Non-pigmented ciliary epithelial cell (primary cell): ENCODE measurements at regions not wholly inside any gene's neighbourhood (a gene's known extent, or its start where the extent isn't known, plus 50 kb on each side); places are given as distances from the start of the nearest gene placed in this dataset.

Experiments used
- DNase-seq: peaks from one replicate; pipeline ENCODE4 v3.0.0-alpha.2; 2010; ENCODE audit warnings: low read depth

DNA sequence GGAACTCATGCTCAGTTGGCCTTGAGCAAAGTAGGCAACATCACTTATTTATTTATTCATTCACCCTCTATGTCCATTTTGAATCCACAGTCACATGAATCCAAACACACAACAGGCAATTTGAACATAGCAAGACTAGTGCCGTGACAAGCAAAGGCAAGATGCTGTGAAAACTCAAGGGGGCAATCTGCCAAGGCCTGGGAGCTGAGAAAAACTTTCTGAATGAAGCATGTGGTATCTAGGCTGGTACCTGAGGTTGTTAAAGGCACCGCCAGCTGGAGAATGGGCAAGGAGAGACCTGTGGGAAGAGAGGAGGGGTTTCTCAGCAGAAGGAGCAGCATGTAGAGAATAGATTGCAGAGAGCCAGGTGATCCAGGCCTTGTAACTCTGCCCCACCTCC is 98.3 kb upstream of the ATP10B start:
- DNase-seq, result no peak

DNA sequence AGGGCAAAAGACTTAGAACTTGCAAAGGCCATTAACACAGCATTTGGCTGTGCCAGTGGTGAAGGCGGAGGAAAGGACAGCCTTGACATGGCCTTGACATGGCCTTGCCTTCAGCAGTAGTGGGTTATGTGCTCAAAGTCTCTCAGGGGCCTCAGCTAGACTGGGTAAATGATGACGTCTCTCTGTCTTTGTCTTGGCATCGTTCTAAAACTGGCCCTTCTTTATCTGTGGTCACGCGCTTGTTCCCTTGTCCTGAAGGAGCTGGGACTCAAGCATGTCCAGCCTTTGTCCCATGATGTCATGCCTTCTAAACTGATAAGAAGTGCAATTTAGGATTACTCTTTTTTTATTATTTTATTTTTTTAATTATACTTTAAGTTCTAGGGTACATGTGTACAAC is 88.7 kb upstream of the ATP10B start:
- DNase-seq, result no peak

DNA sequence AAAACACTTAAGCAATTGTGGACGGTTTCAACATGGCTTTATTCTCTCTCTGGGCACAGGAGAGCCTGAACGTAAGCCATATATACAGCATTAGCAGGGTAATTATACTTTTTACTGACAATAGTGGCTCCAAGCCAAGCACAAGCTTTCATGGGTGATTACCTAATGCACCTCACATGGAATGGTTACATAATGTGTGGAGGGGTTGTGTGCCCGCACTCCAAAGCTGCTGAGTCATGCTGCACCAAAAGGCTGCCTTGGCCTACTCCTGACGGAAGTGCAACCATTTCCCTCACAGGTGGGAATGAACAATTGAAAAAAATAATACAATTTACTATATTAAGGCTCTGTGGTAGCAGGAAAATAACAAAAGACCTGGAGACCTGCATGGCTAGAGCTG is 86.5 kb upstream of the ATP10B start:
- no peak for DNase-seq

- DNase-seq, result no peak
These were observed 85.6 kb upstream of the ATP10B start for GRCh38 chr5:160937570-160937969.

GRCh38 chr5:160935776-160936175 is 83.8 kb upstream of the ATP10B start:
- no peak for DNase-seq

DNA sequence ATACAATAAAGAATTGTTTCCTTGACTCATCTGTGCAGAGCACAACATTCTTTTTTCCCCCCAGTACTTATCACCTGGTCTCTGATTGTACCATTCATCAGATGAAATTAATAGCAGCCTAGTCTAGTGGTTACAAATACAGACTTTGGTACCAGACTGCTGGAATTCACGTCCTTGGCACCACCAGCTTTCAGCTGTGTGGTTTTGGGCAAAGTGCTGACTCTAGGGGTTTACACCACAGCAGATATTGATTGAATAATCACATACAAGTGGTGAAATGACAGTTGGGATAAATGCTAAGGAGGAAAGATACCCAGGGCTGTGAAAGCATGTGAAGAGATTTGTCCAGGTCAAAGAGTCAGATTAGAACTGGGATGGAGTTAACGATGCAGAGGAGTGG is 79.3 kb upstream of the ATP10B start:
- no peak for DNase-seq

DNA sequence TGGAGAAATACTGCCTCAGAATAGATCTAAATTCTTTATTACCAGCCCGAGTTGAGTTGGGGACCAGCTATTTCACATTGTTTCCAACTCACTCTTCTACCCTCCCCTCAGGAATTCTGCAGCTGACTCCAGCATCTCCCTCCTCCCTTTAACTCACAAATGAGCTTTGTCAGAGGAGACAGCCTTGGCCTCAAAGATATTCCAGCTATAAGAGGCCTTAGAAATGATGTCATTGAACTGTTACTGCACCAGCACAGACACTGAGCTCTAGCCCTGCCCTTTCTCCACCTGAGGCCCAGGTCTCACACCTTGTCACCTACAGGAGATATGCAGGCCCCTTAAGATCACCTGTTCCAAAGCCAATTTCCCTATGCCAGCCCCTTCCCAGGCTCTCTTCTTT is 78.4 kb upstream of the ATP10B start:
- DNase-seq, result no peak

DNA sequence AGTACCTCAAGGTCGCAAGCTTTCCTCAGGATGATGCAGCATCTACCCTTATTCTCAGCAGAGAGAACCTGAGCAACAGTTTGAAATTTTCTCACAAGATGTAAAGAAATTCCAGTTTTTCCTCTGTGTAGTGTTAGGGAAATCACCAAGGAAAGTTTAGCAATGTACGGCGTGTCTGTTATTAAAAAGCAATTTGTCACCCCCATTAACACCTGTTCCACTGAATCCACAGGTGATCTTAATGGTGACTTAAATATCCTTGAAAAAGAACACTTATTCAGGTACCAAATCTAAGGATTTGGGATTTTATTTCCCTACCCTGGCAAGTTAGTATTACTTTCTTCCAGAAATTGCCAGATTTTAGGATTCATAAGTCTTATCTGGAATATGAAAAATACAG is 77.9 kb upstream of the ATP10B start:
- DNase-seq, result no peak

GRCh38 chr5:160929360-160929759 is 77.3 kb upstream of the ATP10B start:
- no peak for DNase-seq

GRCh38 chr5:160926428-160926827 is 74.4 kb upstream of the ATP10B start:
- DNase-seq, result no peak

DNA sequence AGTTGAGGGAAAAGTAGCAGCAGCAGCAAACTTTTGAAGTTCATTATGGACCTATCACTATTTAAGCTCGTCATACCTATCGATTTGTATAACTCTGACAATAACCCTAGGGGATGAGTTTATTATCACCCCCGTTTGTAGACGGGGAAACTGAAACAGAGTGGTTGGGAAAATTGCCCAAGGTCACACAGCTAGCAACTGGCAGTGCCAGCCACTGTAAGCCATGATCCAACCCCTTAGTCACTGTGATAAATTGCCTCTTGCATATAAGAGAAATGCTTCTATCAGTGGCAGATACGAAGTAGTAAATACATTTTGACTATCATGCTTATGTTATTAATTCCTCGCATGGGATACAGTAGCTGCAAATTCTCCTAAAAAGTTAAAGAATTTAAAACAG is 73.3 kb upstream of the ATP10B start:
- DNase-seq, result no peak

GRCh38 chr5:160923936-160924710 is 72.1 kb upstream of the ATP10B start:
- DNase-seq, result no peak

DNA sequence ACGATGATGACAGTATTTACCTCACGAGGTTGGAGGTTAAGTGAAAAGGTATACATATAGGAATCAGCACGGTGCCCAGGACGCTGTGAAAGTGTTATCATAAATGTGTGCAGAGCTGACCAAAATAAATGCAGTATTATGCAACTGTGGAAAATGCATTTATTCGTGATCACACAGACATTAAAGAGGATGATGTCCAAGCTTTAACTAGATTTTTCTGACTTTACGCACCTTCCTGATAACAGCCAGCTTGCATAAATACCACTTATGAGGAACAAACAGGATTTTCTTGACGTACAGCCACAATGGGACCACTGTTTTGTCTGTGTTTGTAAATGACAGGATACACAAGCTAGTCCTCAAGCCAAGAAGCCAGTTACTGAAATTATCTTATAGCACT is 71.4 kb upstream of the ATP10B start:
- DNase-seq, result no peak

DNA sequence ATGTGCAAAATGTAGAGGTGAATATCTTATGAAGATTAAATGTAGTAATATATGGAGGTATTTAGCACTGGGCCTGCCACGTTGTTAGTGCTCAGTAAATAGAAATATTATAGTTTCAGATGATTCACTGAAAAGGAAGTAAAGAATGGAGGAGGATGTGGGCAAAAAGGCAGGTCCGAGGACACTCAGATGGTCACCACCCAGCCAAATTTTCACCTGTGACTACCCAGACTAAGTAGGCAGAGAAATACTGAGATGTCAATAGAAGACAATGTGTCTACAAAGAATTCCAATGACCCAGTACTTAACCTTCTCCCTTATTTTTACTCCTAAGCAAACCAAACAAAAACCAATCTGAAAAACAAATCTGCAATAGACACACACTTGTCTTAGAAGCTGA is 70.3 kb upstream of the ATP10B start:
- DNase-seq, result no peak

GRCh38 chr5:160921423-160922285 is 69.6 kb upstream of the ATP10B start:
- DNase-seq, result no peak

- DNase-seq, result no peak
These were observed 67.6 kb upstream of the ATP10B start for GRCh38 chr5:160919626-160920025.

DNA sequence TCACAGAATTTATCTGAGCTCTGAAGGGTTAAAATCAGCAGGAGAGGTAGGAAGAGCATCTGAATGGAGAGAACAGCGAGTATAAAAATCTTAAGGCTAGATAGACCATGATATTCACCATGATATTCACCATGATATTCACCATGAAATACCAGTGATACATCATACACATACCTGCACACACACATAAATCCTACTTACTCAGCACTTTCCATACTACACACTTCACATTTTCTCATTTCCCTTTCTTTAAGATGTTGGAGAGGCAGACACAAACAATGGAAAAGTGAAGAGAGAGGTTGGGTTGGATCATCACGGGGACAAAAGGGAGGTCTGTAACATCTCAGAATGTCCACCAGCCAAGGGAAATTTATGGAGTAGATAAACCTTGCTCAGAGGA is 66.4 kb upstream of the ATP10B start:
- DNase-seq, result no peak

GRCh38 chr5:160906090-160906489 is 54.1 kb upstream of the ATP10B start:
- no peak for DNase-seq

DNA sequence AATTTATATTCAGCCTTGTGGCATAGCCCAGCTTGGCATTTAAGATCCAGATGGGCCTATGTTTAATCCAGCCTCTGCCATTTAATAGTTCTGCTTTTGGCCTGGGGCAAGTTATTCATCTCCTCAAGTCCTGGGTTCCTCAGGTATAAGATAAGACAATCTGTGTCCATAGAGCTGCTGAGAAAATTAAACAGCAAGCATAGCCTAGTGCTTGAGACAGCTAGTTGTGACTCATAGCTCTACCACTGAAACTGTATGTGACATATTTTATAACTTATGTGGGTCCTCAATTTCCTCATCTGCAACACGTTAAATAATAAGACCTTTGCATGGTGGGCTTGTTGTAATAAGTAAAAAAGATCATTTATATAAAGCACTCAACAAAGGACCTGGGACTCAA is 53.3 kb upstream of the ATP10B start:
- no peak for DNase-seq

DNA sequence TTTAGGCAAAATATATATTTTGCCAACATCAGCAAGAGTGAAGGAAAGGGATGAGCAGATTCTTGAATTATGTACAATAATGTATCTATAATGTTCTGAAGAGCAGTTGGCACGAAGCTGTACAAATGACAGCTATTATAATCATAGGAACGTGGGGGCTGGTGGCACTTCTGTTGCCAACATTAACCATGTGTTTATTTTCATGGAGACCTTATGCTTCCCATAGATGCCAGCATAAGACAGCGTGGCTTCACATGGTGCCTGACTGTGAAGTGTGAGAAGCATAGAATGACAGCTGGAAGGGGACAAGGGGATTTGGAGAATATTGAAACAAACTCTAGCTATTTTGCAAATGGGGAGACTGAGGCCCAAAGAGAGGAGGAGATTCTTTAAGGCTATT is 52.6 kb upstream of the ATP10B start:
- DNase-seq, result no peak

DNA sequence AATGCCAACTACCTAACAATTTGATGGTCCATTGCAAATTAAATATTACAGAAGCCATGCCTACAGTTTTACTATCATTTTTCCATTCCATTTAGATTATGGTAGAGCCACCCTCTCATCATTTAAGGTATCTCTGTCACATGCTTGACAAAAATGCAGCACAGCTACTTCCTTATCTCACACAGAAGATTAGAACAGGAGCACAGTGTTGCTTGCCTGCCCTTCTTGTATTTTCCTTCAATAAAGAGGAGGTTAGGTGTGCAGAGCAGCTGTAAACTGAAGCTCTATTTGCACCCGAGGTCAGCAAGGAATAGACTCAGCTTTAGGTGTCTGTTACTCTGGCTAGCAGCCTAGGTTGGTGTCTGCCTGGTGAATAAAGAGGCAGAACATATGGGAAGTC is 51.5 kb upstream of the ATP10B start:
- no peak for DNase-seq

- DNase-seq, result no peak
These were observed 51.1 kb upstream of the ATP10B start for GRCh38 chr5:160903076-160903475.
